ENCODE measurements at regions not wholly inside any gene's neighbourhood (a gene's known extent, or its start where the extent isn't known, plus 50 kb on each side); places are given as distances from the start of the nearest gene placed in this dataset.

GRCh38 chr11:115939104-115939730 lies 435.0 kb upstream of the CADM1 start:
- Histone ChIP-seq H3K4me3 (ENCODE audit: low read length in 2 of 2) (no peak overlapping the region), H2AK5ac (ENCODE audit: low read depth, low read length) (no peak overlapping the region), H3K9ac (ENCODE audit: low read depth, low read length, poor library complexity) (no peak overlapping the region), H2AFZ (ENCODE audit: low read length) (no peak overlapping the region), H3K79me1 (ENCODE audit: low read depth, low read length) (no peaks in the 10 kb centered on the region), H3K4me1 (ENCODE audit: control insufficient read depth in 2 of 2, insufficient read depth in 1 of 2, low read depth in 1 of 2, low read length in 2 of 2) (peaks cover 0 to 1% of the 10 kb centered on the region in 2 donors), H2BK12ac (ENCODE audit: low read length) (no peak overlapping the region), H3K4ac (ENCODE audit: low read length) (no peak overlapping the region), H4K91ac (ENCODE audit: low read depth, low read length, poor library complexity) (no peak overlapping the region), H2BK120ac (ENCODE audit: low read depth, low read length) (no peak overlapping the region), H3K4me2 (ENCODE audit: insufficient read depth, low read length, poor library complexity, severe bottlenecking) (no peak overlapping the region), H2BK15ac (ENCODE audit: low read length) (no peak overlapping the region), H3K14ac (ENCODE audit: low read length) (no peak overlapping the region), H3K27ac (replicated peaks; ENCODE audit: low read length) (no peak overlapping the region), H4K8ac (ENCODE audit: low read depth, low read length) (no peak overlapping the region), H3K18ac (ENCODE audit: low read length) (no peak overlapping the region), H3K27me3 (ENCODE audit: control insufficient read depth in 3 of 3, insufficient read depth in 3 of 3, low read depth in 1 of 3, low read length in 3 of 3) (peaks cover 0 to 2% (median 0%) of the 10 kb centered on the region in 3 experiments), H3K9me3 (replicated peaks in 1 of 2; ENCODE audit: control insufficient read depth in 2 of 2, insufficient read depth in 1 of 2, low read depth in 1 of 2, low read length in 2 of 2) (no peaks in the 10 kb centered on the region), H3K36me3 (replicated peaks in 1 of 2; ENCODE audit: control insufficient read depth in 2 of 2, insufficient read depth in 2 of 2, low read length in 2 of 2) (no peaks in the 10 kb centered on the region), H2BK5ac (ENCODE audit: low read length) (no peak overlapping the region), H3K23ac (ENCODE audit: low read depth, low read length, poor library complexity) (peak overlapping the region; percentile 48)
- WGBS, 2 donors (ENCODE audit: extremely low coverage in 2 of 2, insufficient read length in 2 of 2, insufficient replicate concordance in 1 of 2), result no CpG with 5 or more reads among the region's 6 CpGs
- no peak for DNase-seq (ENCODE audit: low spot score)

- no peak overlapping the region for H4K8ac ChIP-seq (ENCODE audit: low read depth, low read length)
- no peak overlapping the region for H2BK120ac ChIP-seq (ENCODE audit: low read depth, low read length)
- H3K4me3 ChIP-seq (ENCODE audit: low read length in 2 of 2), result no peak overlapping the region
- no peak for DNase-seq (ENCODE audit: low spot score)
- H3K4me2 ChIP-seq (ENCODE audit: insufficient read depth, low read length, poor library complexity, severe bottlenecking), result no peak overlapping the region
- no CpG with 5 or more reads among the region's 4 CpGs for WGBS, 2 donors (ENCODE audit: extremely low coverage in 2 of 2, insufficient read length in 2 of 2, insufficient replicate concordance in 1 of 2)
- H3K4ac ChIP-seq (ENCODE audit: low read length), result no peak overlapping the region
- no peak overlapping the region for H2BK15ac ChIP-seq (ENCODE audit: low read length)
- no peak overlapping the region for H3K23ac ChIP-seq (ENCODE audit: low read depth, low read length, poor library complexity)
- no peak overlapping the region for H2BK12ac ChIP-seq (ENCODE audit: low read length)
- H2BK5ac ChIP-seq (ENCODE audit: low read length), result no peak overlapping the region
- no peak overlapping the region for H4K91ac ChIP-seq (ENCODE audit: low read depth, low read length, poor library complexity)
- peaks cover 0 to 2% (median 0%) of the 10 kb centered on the region in 3 experiments for H3K27me3 ChIP-seq (ENCODE audit: control insufficient read depth in 3 of 3, insufficient read depth in 3 of 3, low read depth in 1 of 3, low read length in 3 of 3)
- H3K27ac ChIP-seq (replicated peaks; ENCODE audit: low read length), result no peak overlapping the region
- peaks cover 3 to 8% of the 10 kb centered on the region in 2 donors for H3K4me1 ChIP-seq (ENCODE audit: control insufficient read depth in 2 of 2, insufficient read depth in 1 of 2, low read depth in 1 of 2, low read length in 2 of 2)
- H3K79me1 ChIP-seq (ENCODE audit: low read depth, low read length), result no peaks in the 10 kb centered on the region
- no peak overlapping the region for H2AFZ ChIP-seq (ENCODE audit: low read length)
- H2AK5ac ChIP-seq (ENCODE audit: low read depth, low read length), result no peak overlapping the region
- no peaks in the 10 kb centered on the region for H3K9me3 ChIP-seq (replicated peaks in 1 of 2; ENCODE audit: control insufficient read depth in 2 of 2, insufficient read depth in 1 of 2, low read depth in 1 of 2, low read length in 2 of 2)
- no peaks in the 10 kb centered on the region for H3K36me3 ChIP-seq (replicated peaks in 1 of 2; ENCODE audit: control insufficient read depth in 2 of 2, insufficient read depth in 2 of 2, low read length in 2 of 2)
- no peak overlapping the region for H3K18ac ChIP-seq (ENCODE audit: low read length)
- no peak overlapping the region for H3K9ac ChIP-seq (ENCODE audit: low read depth, low read length, poor library complexity)
- no peak overlapping the region for H3K14ac ChIP-seq (ENCODE audit: low read length)
Observed at GRCh38 chr11:115933564-115933963, 429.3 kb upstream of the CADM1 start.

- no peak overlapping the region for H4K8ac ChIP-seq (ENCODE audit: low read depth, low read length)
- H2BK12ac ChIP-seq (ENCODE audit: low read length), result no peak overlapping the region
- H4K91ac ChIP-seq (ENCODE audit: low read depth, low read length, poor library complexity), result no peak overlapping the region
- no peak overlapping the region for H2BK15ac ChIP-seq (ENCODE audit: low read length)
- no peak overlapping the region for H3K14ac ChIP-seq (ENCODE audit: low read length)
- H3K4me2 ChIP-seq (ENCODE audit: insufficient read depth, low read length, poor library complexity, severe bottlenecking), result no peak overlapping the region
- H3K27me3 ChIP-seq (ENCODE audit: control insufficient read depth in 3 of 3, insufficient read depth in 3 of 3, low read depth in 1 of 3, low read length in 3 of 3), result peaks cover 0 to 3% (median 0%) of the 10 kb centered on the region in 3 experiments
- no peaks in the 10 kb centered on the region for H3K79me1 ChIP-seq (ENCODE audit: low read depth, low read length)
- no peak overlapping the region for H2BK5ac ChIP-seq (ENCODE audit: low read length)
- no peak overlapping the region for H3K18ac ChIP-seq (ENCODE audit: low read length)
- no peak overlapping the region for H2BK120ac ChIP-seq (ENCODE audit: low read depth, low read length)
- H3K4ac ChIP-seq (ENCODE audit: low read length), result no peak overlapping the region
- no peak overlapping the region for H3K4me3 ChIP-seq (ENCODE audit: low read length in 2 of 2)
- H3K4me1 ChIP-seq (ENCODE audit: control insufficient read depth in 2 of 2, insufficient read depth in 1 of 2, low read depth in 1 of 2, low read length in 2 of 2), result peaks cover 3 to 8% of the 10 kb centered on the region in 2 donors
- H2AFZ ChIP-seq (ENCODE audit: low read length), result no peak overlapping the region
- WGBS, 2 donors (ENCODE audit: extremely low coverage in 2 of 2, insufficient read length in 2 of 2, insufficient replicate concordance in 1 of 2), result no CpG with 5 or more reads among the region's 1 CpG
- no peak overlapping the region for H3K23ac ChIP-seq (ENCODE audit: low read depth, low read length, poor library complexity)
- H3K9ac ChIP-seq (ENCODE audit: low read depth, low read length, poor library complexity), result no peak overlapping the region
- H3K27ac ChIP-seq (replicated peaks; ENCODE audit: low read length), result no peak overlapping the region
- H3K9me3 ChIP-seq (replicated peaks in 1 of 2; ENCODE audit: control insufficient read depth in 2 of 2, insufficient read depth in 1 of 2, low read depth in 1 of 2, low read length in 2 of 2), result no peaks in the 10 kb centered on the region
- H2AK5ac ChIP-seq (ENCODE audit: low read depth, low read length), result no peak overlapping the region
- H3K36me3 ChIP-seq (replicated peaks in 1 of 2; ENCODE audit: control insufficient read depth in 2 of 2, insufficient read depth in 2 of 2, low read length in 2 of 2), result no peaks in the 10 kb centered on the region
- no peak for DNase-seq (ENCODE audit: low spot score)
Observed at GRCh38 chr11:115931548-115932083, 427.4 kb upstream of the CADM1 start.

DNA sequence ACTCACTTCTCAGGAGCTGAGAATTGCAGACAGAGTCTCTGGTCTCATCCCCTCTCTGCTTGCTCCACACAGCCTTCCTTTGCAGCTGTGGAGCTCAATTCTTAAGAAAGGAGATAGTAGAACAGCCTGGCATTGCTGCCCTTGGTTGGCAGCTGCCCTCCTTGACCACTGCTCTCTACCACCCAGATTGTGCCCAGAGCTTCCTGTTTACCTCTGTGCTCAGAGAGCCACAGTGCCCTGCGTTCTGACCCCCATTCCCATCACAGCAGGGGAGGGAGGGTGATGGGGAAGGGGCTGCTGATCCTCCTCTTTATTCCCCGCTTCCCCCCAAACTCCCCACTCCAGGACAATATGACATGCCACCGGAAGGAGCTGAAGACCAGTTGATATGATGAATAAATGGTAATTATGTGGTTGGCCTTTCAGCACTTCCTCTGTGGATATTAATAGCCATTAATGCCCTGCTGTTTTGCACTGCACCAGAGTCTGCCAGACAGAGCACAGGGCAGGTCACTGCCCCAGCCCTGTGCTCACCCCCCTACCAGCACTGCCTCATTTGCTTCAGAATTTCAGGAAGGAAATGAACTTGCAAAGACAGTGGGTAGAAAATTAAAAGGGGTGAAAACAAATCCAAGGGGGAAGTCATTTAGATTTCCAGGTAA lies 426.8 kb upstream of the CADM1 start:
- Histone ChIP-seq H4K91ac (ENCODE audit: low read depth, low read length, poor library complexity) (no peak overlapping the region), H3K4ac (ENCODE audit: low read length) (no peak overlapping the region), H3K79me1 (ENCODE audit: low read depth, low read length) (no peaks in the 10 kb centered on the region), H2AK5ac (ENCODE audit: low read depth, low read length) (no peak overlapping the region), H2BK15ac (ENCODE audit: low read length) (no peak overlapping the region), H3K9ac (ENCODE audit: low read depth, low read length, poor library complexity) (no peak overlapping the region), H3K27me3 (ENCODE audit: control insufficient read depth in 3 of 3, insufficient read depth in 3 of 3, low read depth in 1 of 3, low read length in 3 of 3) (peaks cover 0 to 3% (median 0%) of the 10 kb centered on the region in 3 experiments), H3K18ac (ENCODE audit: low read length) (no peak overlapping the region), H3K4me1 (ENCODE audit: control insufficient read depth in 2 of 2, insufficient read depth in 1 of 2, low read depth in 1 of 2, low read length in 2 of 2) (peaks cover 3 to 8% of the 10 kb centered on the region in 2 donors), H2BK5ac (ENCODE audit: low read length) (no peak overlapping the region), H2BK12ac (ENCODE audit: low read length) (no peak overlapping the region), H3K27ac (replicated peaks; ENCODE audit: low read length) (no peak overlapping the region), H3K4me2 (ENCODE audit: insufficient read depth, low read length, poor library complexity, severe bottlenecking) (no peak overlapping the region), H3K23ac (ENCODE audit: low read depth, low read length, poor library complexity) (no peak overlapping the region), H4K8ac (ENCODE audit: low read depth, low read length) (no peak overlapping the region), H2BK120ac (ENCODE audit: low read depth, low read length) (peak overlapping the region; percentile 21), H2AFZ (ENCODE audit: low read length) (no peak overlapping the region), H3K9me3 (replicated peaks in 1 of 2; ENCODE audit: control insufficient read depth in 2 of 2, insufficient read depth in 1 of 2, low read depth in 1 of 2, low read length in 2 of 2) (no peaks in the 10 kb centered on the region), H3K4me3 (ENCODE audit: low read length in 2 of 2) (no peak overlapping the region), H3K14ac (ENCODE audit: low read length) (no peak overlapping the region), H3K36me3 (replicated peaks in 1 of 2; ENCODE audit: control insufficient read depth in 2 of 2, insufficient read depth in 2 of 2, low read length in 2 of 2) (no peaks in the 10 kb centered on the region)
- no peak for DNase-seq (ENCODE audit: low spot score)
- no CpG with 5 or more reads among the region's 3 CpGs for WGBS, 2 donors (ENCODE audit: extremely low coverage in 2 of 2, insufficient read length in 2 of 2, insufficient replicate concordance in 1 of 2)

All from neuronal stem cell (in vitro differentiated cells).